Embryonic facial prominence (tissue), 1 donor: ENCODE measurements at regions not wholly inside any gene's neighbourhood (a gene's known extent, or its start where the extent isn't known, plus 50 kb on each side); places are given as distances from the start of the nearest gene placed in this dataset.
"Not testable (repeated sequence)": the region's sequence is repeated elsewhere in the genome, so short reads cannot be mapped to it uniquely, and the experiment has no call there.

Source experiments
- DNase-seq: peaks from one replicate; pipeline ENCODE4 v3.0.0-alpha.2; 2016; ENCODE audit errors: extremely low spot score

GRCh38 chr2:150214626-150215025 is 272.8 kb downstream of the RND3 start:
- DNase-seq: no peak

DNA sequence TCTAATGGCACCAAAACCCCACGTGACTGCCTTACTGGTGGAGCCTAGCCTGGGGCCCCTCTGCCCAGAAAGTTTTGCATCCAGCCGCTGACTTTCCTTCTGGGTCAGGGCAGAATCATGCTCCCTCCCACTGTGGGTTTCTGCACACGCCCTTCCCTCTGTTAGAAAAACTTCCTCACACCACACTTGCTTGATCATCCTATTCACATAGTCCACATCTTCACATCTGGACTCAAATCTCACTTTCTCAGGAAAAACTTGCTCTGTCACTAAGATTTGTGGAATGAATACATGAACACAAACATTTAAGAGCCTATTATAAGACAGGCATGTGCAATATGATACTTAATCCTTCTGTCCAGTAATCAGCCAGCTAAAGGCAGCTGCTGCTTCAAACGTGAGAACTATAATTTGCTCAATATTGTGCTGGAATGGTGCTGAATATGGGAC is 274.7 kb downstream of the RND3 start:
- no peak for DNase-seq

DNA sequence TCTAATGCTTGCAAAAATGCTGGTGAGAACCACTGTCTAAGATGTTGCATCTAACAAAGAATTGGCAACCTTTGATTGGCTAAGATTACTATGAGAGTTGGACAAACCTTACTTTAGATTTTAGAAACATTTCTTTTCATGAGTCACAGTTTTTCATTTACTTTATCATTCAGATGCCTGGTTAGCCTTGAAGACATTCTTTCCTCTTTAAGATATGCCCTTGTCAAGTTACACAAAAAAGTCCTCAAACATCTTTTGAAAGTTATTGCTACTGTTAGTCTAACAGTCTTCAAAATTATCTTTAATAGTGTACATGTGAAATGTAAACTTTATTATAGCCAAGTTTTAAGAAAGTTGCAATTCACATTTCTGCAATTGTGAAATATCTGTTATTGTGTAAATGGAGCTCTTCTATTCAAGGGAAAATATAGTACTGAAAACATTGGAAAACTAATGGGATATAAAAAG is 276.3 kb downstream of the RND3 start:
- no peak for DNase-seq

- no peak for DNase-seq
Observed at GRCh38 chr2:150209746-150210145, 277.7 kb downstream of the RND3 start.

GRCh38 chr2:150208689-150209088 is 278.8 kb downstream of the RND3 start:
- no peak for DNase-seq

DNA sequence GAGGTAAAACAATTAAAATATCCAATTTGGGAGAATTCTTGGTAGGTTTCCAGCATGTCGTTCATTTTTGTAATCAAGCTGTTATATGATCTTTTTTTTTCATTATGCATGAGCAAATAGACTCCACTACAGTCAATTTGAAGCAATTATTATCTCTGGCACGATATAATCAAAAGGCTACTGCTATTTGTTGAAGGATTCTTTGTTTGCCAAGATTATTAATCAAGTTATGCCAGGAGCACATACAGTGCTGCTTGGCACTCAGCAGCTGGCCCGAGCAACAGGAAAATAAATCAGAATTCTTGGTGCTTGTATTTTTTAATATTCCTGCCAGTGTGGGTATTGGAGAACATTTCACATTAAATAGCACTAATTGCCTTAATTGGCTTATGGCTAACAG is 279.5 kb downstream of the RND3 start:
- DNase-seq: no peak

DNA sequence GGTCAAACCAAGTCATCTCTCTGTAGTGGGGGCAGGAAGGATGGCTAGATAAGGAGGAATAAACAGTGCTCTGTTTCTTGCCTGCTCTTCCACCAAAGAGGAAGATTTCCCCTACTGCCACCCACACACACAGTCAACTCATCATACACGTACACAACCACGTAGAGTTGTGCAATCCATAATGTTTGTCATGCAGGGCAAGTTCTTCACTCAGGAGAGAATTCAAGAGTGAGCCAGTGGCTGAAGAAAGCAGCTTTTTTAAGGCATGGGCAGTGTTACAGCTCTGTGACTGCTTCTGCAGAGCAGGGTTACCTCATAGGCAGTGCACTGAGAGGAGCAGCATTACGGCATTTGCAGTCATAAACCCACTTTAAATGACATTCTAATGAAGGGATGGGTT is 283.0 kb downstream of the RND3 start:
- DNase-seq: no peak

DNA sequence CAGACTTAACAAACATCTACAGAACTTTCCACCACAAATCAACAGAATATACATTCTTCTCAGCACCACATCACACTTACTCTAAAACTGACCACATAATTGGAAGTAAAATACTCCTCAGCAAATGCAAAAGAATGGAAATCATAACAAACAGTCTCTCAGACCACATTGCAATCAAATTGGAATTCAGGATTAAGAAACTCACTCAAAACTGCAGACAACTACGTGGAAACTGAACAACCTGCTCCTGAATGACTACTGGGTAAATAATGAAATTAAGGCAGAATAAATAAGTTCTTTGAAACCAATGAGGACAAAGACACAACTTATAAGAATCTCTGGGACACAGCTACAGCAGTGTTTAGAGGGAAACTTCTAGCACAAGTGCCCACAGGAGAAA is 292.7 kb downstream of the RND3 start:
- DNase-seq: not testable (repeated sequence)

- DNase-seq: no peak
Observed at GRCh38 chr2:150192701-150193100, 294.8 kb downstream of the RND3 start.

DNA sequence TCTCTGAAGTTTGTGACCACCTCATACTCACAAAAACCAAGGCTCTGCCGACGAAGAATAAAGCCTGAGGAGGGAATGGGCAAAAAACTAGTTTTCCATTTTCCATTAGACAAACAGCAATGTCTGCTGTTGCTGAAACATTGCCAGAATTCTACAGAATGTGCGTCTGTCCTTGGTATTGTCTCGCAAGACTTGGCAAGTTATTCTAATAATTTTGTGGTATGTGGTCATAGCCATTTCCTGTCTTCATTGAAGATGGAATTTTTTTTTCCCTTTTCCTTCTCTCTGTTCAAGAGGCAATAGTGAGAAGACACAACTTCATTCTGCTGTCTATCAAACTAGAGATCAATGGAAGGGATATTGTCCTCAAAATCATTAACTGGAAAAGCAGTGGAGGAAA is 296.1 kb downstream of the RND3 start:
- no peak for DNase-seq

- DNase-seq: no peak
Observed at GRCh38 chr2:150190546-150190945, 296.9 kb downstream of the RND3 start.

GRCh38 chr2:150188800-150189199 is 298.7 kb downstream of the RND3 start:
- DNase-seq: no peak

DNA sequence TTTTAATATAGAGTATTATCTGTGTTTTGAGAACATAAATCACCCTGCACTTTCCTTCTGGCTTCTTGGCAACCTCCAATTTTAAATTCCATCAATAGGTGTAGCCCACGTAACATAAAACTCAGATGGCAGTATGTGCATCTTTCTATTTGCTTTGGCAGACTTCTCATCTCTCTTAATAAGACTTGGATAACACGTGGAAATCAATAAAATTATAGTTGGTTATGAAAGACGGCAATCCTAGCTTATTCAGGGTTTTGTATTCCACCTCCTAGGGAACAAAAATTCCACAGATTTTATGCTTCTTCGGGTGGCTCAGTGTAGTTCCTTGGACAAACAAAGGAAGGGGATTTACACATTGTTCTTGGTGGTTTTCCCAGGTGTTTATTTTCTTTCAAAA is 299.3 kb downstream of the RND3 start:
- DNase-seq: no peak

- DNase-seq: no peak
Observed at GRCh38 chr2:150182566-150183235, 304.8 kb downstream of the RND3 start.

- DNase-seq: no peak
Observed at GRCh38 chr2:150178591-150178990, 308.9 kb downstream of the RND3 start.

DNA sequence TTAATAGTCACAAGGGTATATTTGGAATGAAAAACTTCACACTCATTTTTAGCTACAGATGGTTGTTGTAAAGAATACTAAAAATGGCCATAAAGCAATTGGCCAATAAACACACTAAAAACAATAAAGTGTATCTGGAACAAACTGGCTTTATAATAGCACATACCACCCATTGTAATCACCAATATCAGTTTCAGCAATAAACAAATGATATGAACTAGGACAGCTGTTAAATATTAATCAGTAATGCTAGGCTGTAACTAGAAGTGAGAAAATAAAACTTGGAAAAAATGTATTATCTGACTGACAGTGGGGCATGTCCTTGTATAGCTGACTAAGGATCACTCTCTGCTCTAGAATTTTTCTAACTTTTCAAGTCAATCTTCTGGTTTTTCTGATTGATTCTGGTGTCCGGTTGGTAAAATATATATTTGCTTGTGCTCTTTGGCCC is 312.5 kb downstream of the RND3 start:
- no peak for DNase-seq

GRCh38 chr2:150174056-150174805 is 313.2 kb downstream of the RND3 start:
- DNase-seq: no peak

DNA sequence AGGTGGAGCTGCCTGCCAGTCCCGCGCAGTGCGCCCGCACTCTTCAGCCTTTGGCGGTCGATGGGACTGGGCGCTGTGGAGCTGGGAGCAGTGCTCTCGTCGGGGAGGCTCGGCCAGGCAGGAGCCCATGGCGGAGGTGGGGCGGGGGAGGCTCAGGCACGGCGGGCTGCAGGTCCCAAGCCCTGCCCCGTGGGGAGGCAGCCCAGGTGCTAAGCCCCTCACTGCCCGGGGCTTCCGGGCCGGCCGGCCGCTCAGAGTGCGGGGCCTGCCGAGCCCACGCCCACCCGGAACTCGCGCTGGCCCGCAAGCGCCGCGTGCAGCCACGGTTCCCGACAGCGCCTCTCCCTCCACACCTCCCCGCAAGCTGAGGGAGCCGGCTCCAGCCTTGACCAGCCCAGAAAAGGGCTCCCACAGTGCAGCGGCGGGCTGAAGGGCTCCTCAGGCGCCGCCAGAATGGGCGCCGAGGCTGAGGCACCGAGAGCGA is 316.4 kb downstream of the RND3 start:
- DNase-seq: no peak

- DNase-seq: no peak
Observed at GRCh38 chr2:150169237-150169629, 318.2 kb downstream of the RND3 start.

DNA sequence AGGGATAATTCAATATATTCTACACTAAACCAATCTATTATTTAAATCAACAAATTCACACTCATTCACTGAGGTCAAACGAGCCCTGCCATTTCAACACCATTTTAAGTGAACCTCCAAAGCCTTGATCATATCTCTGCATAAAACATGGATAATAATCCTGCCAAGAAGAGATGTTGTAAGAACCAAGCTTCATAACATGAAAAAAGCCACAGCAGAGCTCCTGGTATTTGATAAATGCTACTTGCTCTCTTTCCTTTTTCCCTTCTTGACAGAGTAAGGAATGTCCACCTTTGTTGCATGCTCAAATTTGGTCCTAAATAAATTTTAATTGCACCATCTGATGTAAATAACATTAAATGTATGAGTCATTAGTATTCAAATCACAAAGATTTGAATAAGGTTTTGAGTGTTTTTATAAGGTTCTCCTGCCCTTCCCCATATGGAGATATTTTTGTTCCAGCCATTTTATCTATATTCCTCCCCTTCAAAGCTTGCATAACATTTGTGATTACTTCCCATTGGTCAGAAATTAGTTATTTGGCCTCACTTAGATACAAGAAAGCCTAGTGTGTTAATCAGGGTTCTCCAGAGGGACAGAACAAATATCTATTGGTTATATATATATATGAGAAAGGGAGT is 318.8 kb downstream of the RND3 start:
- no peak for DNase-seq

GRCh38 chr2:150167711-150168110 is 319.8 kb downstream of the RND3 start:
- DNase-seq: no peak

- no peak for DNase-seq
Observed at GRCh38 chr2:150166313-150167051, 321.0 kb downstream of the RND3 start.
